Mesodermal cell (in vitro differentiated cells): ENCODE measurements at regions not wholly inside any gene's neighbourhood (a gene's known extent, or its start where the extent isn't known, plus 50 kb on each side); places are given as distances from the start of the nearest gene placed in this dataset.

Source experiments
- H3K27ac ChIP-seq: 2 replicates; pipeline ENCODE4 v1.7.0; 2013; ENCODE audit warnings: mild to moderate bottlenecking, low read depth, low read length, moderate library complexity; ENCODE audit not compliant: severe bottlenecking
- H3K36me3 ChIP-seq: 2 replicates; pipeline ENCODE4 v1.7.1; 2013; ENCODE audit warnings: mild to moderate bottlenecking, low read length, moderate library complexity; ENCODE audit not compliant: control insufficient read depth, insufficient read depth
- H3K4me1 ChIP-seq: one replicate; pipeline ENCODE4 v1.7.1; 2013; ENCODE audit warnings: mild to moderate bottlenecking, low read length; ENCODE audit not compliant: insufficient read depth, control insufficient read depth, poor library complexity, severe bottlenecking
- H3K4me3 ChIP-seq: 2 replicates; pipeline ENCODE4 v1.7.0; 2013; ENCODE audit warnings: low read length, control low read depth, mild to moderate bottlenecking; ENCODE audit not compliant: insufficient read depth, poor library complexity, severe bottlenecking; ENCODE audit errors: extremely low read depth
- H3K9me3 ChIP-seq: 2 replicates; pipeline ENCODE4 v1.7.1; 2013; ENCODE audit warnings: mild to moderate bottlenecking, low read length, moderate library complexity; ENCODE audit not compliant: control insufficient read depth
- WGBS, 2 experiments: methylation state at CpG; one replicate each; pipeline ENCODE4 v1.1.5; 2013; ENCODE audit warnings: missing lambda C conversion rate in 2 of 2; ENCODE audit not compliant: insufficient coverage in 2 of 2; 5-methylcytosine and 5-hydroxymethylcytosine counted together

- WGBS, 2 experiments = 86 to 96% methylated on average over 2 to 3 of the region's 3 CpGs
- Histone ChIP-seq H3K9me3 (no peaks in the 10 kb centered on the region), H3K4me3 (no peak overlapping the region), H3K36me3 (no peaks in the 10 kb centered on the region), H3K27ac (no peak overlapping the region), H3K4me1 (no peaks in the 10 kb centered on the region)
These were observed 1551.6 kb downstream of the MRPL39 start for GRCh38 chr21:24055696-24056095.

GRCh38 chr21:24050231-24050630 lies 1557.0 kb downstream of the MRPL39 start:
- H3K4me3 ChIP-seq = no peak overlapping the region
- no peaks in the 10 kb centered on the region for H3K4me1 ChIP-seq
- no peaks in the 10 kb centered on the region for H3K9me3 ChIP-seq
- 75% methylated on average over 1 of the region's 2 CpGs; no CpG with 5 or more reads in 1 of the 2 experiments for WGBS, 2 experiments
- H3K36me3 ChIP-seq = no peaks in the 10 kb centered on the region
- H3K27ac ChIP-seq = no peak overlapping the region

GRCh38 chr21:24046829-24047443 lies 1560.3 kb downstream of the MRPL39 start:
- H3K27ac ChIP-seq = no peak overlapping the region
- no peaks in the 10 kb centered on the region for H3K36me3 ChIP-seq
- H3K9me3 ChIP-seq = no peaks in the 10 kb centered on the region
- H3K4me1 ChIP-seq = no peaks in the 10 kb centered on the region
- no peak overlapping the region for H3K4me3 ChIP-seq
- 80% methylated on average over 3 of the region's 6 CpGs; no CpG with 5 or more reads in 1 of the 2 experiments for WGBS, 2 experiments

GRCh38 chr21:24045775-24046215 lies 1561.5 kb downstream of the MRPL39 start:
- 31% methylated on average over 2 of the region's 2 CpGs; no CpG with 5 or more reads in 1 of the 2 experiments for WGBS, 2 experiments

GRCh38 chr21:24045373-24045772 lies 1561.9 kb downstream of the MRPL39 start:
- WGBS, 2 experiments = no CpG with 5 or more reads among the region's 4 CpGs
- Histone ChIP-seq H3K4me3 (no peak overlapping the region), H3K9me3 (no peaks in the 10 kb centered on the region), H3K27ac (no peak overlapping the region), H3K36me3 (no peaks in the 10 kb centered on the region), H3K4me1 (no peaks in the 10 kb centered on the region)

More at GRCh38 chr21:24045775-24046215, 1561.5 kb downstream of the MRPL39 start:
- Histone ChIP-seq H3K27ac (no peak overlapping the region), H3K9me3 (no peaks in the 10 kb centered on the region), H3K4me1 (no peaks in the 10 kb centered on the region), H3K4me3 (no peak overlapping the region), H3K36me3 (no peaks in the 10 kb centered on the region)

- Histone ChIP-seq H3K27ac (no peak overlapping the region), H3K9me3 (no peaks in the 10 kb centered on the region), H3K4me1 (no peaks in the 10 kb centered on the region), H3K4me3 (no peak overlapping the region), H3K36me3 (no peaks in the 10 kb centered on the region)
- no CpG with 5 or more reads among the region's 1 CpG for WGBS, 2 experiments
These were observed 1564.6 kb downstream of the MRPL39 start for GRCh38 chr21:24042687-24043086.

GRCh38 chr21:24032709-24033232 lies 1574.5 kb downstream of the MRPL39 start:
- WGBS, 2 experiments = 70% methylated on average over 1 of the region's 2 CpGs; no CpG with 5 or more reads in 1 of the 2 experiments
- Histone ChIP-seq H3K27ac (no peak overlapping the region), H3K4me3 (no peak overlapping the region), H3K9me3 (no peaks in the 10 kb centered on the region), H3K4me1 (no peaks in the 10 kb centered on the region), H3K36me3 (no peaks in the 10 kb centered on the region)

GRCh38 chr21:24027396-24027795 lies 1579.9 kb downstream of the MRPL39 start:
- H3K4me1 ChIP-seq = no peaks in the 10 kb centered on the region

GRCh38 chr21:24025101-24025500 lies 1582.2 kb downstream of the MRPL39 start:
- no peak overlapping the region for H3K27ac ChIP-seq
- H3K36me3 ChIP-seq = no peaks in the 10 kb centered on the region
- no peak overlapping the region for H3K4me3 ChIP-seq
- WGBS, 2 experiments = 60% methylated on average over 1 of the region's 3 CpGs; no CpG with 5 or more reads in 1 of the 2 experiments
- no peaks in the 10 kb centered on the region for H3K4me1 ChIP-seq
- H3K9me3 ChIP-seq = peaks cover 3% of the 10 kb centered on the region

More at GRCh38 chr21:24027396-24027795, 1579.9 kb downstream of the MRPL39 start:
- Histone ChIP-seq H3K4me3 (no peak overlapping the region), H3K36me3 (no peaks in the 10 kb centered on the region), H3K9me3 (no peaks in the 10 kb centered on the region), H3K27ac (no peak overlapping the region)
- 80 to 84% methylated on average over 1 to 4 of the region's 4 CpGs for whole genome bisulfite sequencing, 2 experiments

- 89 to 100% methylated on average over 1 of the region's 1 CpG for WGBS, 2 experiments
- no peak overlapping the region for H3K27ac ChIP-seq
- H3K4me1 ChIP-seq = no peaks in the 10 kb centered on the region
- H3K36me3 ChIP-seq = no peaks in the 10 kb centered on the region
- H3K4me3 ChIP-seq = no peak overlapping the region
- peaks cover 7% of the 10 kb centered on the region for H3K9me3 ChIP-seq
These were observed 1583.3 kb downstream of the MRPL39 start for GRCh38 chr21:24023936-24024335.

GRCh38 chr21:24023402-24023801 lies 1583.9 kb downstream of the MRPL39 start:
- no peaks in the 10 kb centered on the region for H3K36me3 ChIP-seq

More at GRCh38 chr21:24023402-24023801, 1583.9 kb downstream of the MRPL39 start:
- H3K27ac ChIP-seq = no peak overlapping the region
- no peaks in the 10 kb centered on the region for H3K4me1 ChIP-seq
- no CpG with 5 or more reads among the region's 3 CpGs for WGBS, 2 experiments
- no peak overlapping the region for H3K4me3 ChIP-seq
- H3K9me3 ChIP-seq = peaks cover 7% of the 10 kb centered on the region
